Caco-2 (cell line): ENCODE measurements at regions not wholly inside any gene's neighbourhood (a gene's known extent, or its start where the extent isn't known, plus 50 kb on each side); places are given as distances from the start of the nearest gene placed in this dataset.

Experiments
- BruUV-seq: library from RNA; stranded (reverse); fragments of 400-500 nt; replicated peaks from 2 replicates; lab custom pipeline; 2021; lab: Mats Ljungman, UMichigan
- CTCF ChIA-PET: fragments of 300-600 bp; sonication (Branson Sonifier 250); formaldehyde crosslinking; loops from one replicate; lab custom pipeline; 2022; ENCODE audit warnings: antibody characterized with exemption; lab: Charles Lee
- POLR2A ChIA-PET: fragments of 300-600 bp; sonication (Branson Sonifier 250); formaldehyde crosslinking; loops from one replicate; lab custom pipeline; 2022; ENCODE audit warnings: antibody characterized with exemption; lab: Charles Lee
- DNase-seq, 2 experiments: peaks; one replicate each; pipeline versions ENCODE4 v3.0.0 to v3.0.0-alpha.2; 2020 to 2022
- H3K27me3 ChIP-seq: replicated peaks from 2 replicates; pipeline ENCODE4 v1.6.0; 2011; ENCODE audit warnings: low read length; ENCODE audit not compliant: control insufficient read depth, insufficient read depth
- H3K36me3 ChIP-seq: 2 replicates; pipeline ENCODE4 v1.5.1; 2011; ENCODE audit warnings: low read length; ENCODE audit not compliant: control insufficient read depth, insufficient read depth
- H3K4me1 ChIP-seq: fragments of 250-450 bp; sonication (Bioruptor Pico); 2 replicates; pipeline ENCODE4 v1.5.1; 2020; ENCODE audit warnings: mild to moderate bottlenecking
- H3K4me3 ChIP-seq: 2 replicates; pipeline ENCODE4 v1.5.1; 2011; ENCODE audit warnings: low read depth, mild to moderate bottlenecking, control low read depth, low read length
- H3K9me3 ChIP-seq: fragments of 250-450 bp; sonication (Bioruptor Pico); 2 replicates; pipeline ENCODE4 v1.5.1; 2020; ENCODE audit warnings: mild to moderate bottlenecking, moderate library complexity
- H3K27ac Mint-ChIP-seq: one replicate; pipeline ENCODE4 v1.8.0; 2022; ENCODE audit warnings: mixed read lengths; ENCODE audit not compliant: unreplicated experiment
- H3K27me3 Mint-ChIP-seq: one replicate; pipeline ENCODE4 v1.8.0; 2022; ENCODE audit warnings: mixed read lengths; ENCODE audit not compliant: insufficient read depth, unreplicated experiment
- H3K36me3 Mint-ChIP-seq: one replicate; pipeline ENCODE4 v1.8.0; 2022; ENCODE audit warnings: mild to moderate bottlenecking, mixed read lengths; ENCODE audit not compliant: insufficient read depth, unreplicated experiment
- H3K4me1 Mint-ChIP-seq: one replicate; pipeline ENCODE4 v1.8.0; 2022; ENCODE audit warnings: low read depth, mixed read lengths; ENCODE audit not compliant: unreplicated experiment
- H3K4me3 Mint-ChIP-seq: one replicate; pipeline ENCODE4 v1.8.0; 2022; ENCODE audit warnings: mild to moderate bottlenecking, moderate library complexity, mixed read lengths; ENCODE audit not compliant: unreplicated experiment
- H3K9me3 Mint-ChIP-seq: one replicate; pipeline ENCODE4 v1.8.0; 2022; ENCODE audit warnings: mixed read lengths; ENCODE audit not compliant: unreplicated experiment
- intact Hi-C: fragments of 100-400 bp; cut with micrococcal nuclease; formaldehyde crosslinking; loops from one replicate; pipeline ENCODE4 v1.10.0; 2022; ENCODE audit not compliant: unreplicated experiment
- TF ChIP-seq, protein P1 (sequence below), 2 experiments: fragments of 200-600 bp in 1 of 2; IDR thresholded peaks; 1 replicate in 1 of 2; 2 replicates in 1 of 2; pipeline versions ENCODE4 v1.5.1 to v1.8.0; 2011 to 2022; ENCODE audit warnings: antibody characterized with exemption in 1 of 2, control low read depth in 1 of 2, inconsistent platforms in 1 of 2, low read depth in 1 of 2, low read length in 1 of 2, mild to moderate bottlenecking in 1 of 2, moderate library complexity in 1 of 2; ENCODE audit not compliant: insufficient read depth in 1 of 2, severe bottlenecking in 1 of 2, unreplicated experiment in 1 of 2

GRCh38 chr13:80825276-80825675 lies 484.4 kb upstream of the SPRY2 start:
- Mint-ChIP-seq H3K27ac (no peak overlapping the region), H3K9me3 (no peaks in the 10 kb centered on the region), H3K4me1 (no peaks in the 10 kb centered on the region), H3K36me3 (no peaks in the 10 kb centered on the region), H3K4me3 (no peak overlapping the region), H3K27me3 (no peaks in the 10 kb centered on the region)
- TF ChIP-seq, protein P1, sequence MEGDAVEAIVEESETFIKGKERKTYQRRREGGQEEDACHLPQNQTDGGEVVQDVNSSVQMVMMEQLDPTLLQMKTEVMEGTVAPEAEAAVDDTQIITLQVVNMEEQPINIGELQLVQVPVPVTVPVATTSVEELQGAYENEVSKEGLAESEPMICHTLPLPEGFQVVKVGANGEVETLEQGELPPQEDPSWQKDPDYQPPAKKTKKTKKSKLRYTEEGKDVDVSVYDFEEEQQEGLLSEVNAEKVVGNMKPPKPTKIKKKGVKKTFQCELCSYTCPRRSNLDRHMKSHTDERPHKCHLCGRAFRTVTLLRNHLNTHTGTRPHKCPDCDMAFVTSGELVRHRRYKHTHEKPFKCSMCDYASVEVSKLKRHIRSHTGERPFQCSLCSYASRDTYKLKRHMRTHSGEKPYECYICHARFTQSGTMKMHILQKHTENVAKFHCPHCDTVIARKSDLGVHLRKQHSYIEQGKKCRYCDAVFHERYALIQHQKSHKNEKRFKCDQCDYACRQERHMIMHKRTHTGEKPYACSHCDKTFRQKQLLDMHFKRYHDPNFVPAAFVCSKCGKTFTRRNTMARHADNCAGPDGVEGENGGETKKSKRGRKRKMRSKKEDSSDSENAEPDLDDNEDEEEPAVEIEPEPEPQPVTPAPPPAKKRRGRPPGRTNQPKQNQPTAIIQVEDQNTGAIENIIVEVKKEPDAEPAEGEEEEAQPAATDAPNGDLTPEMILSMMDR (IDR thresholded peaks at IDR 0.05; ENCODE audit: insufficient read depth in 1 of 2, low read depth in 1 of 2, low read length in 1 of 2, severe bottlenecking in 1 of 2, unreplicated experiment in 1 of 2) = no peak
- Histone ChIP-seq H3K9me3 (no peaks in the 10 kb centered on the region), H3K36me3 (no peaks in the 10 kb centered on the region), H3K4me1 (no peaks in the 10 kb centered on the region), H3K4me3 (no peak overlapping the region), H3K27me3 (no peaks in the 10 kb centered on the region)
- intact Hi-C loops = no loop called here
- no peak for DNase-seq
- ChIA-PET CTCF (no interaction called here), POLR2A (no interaction called here)
- no TSS peak for BruUV-seq

DNA sequence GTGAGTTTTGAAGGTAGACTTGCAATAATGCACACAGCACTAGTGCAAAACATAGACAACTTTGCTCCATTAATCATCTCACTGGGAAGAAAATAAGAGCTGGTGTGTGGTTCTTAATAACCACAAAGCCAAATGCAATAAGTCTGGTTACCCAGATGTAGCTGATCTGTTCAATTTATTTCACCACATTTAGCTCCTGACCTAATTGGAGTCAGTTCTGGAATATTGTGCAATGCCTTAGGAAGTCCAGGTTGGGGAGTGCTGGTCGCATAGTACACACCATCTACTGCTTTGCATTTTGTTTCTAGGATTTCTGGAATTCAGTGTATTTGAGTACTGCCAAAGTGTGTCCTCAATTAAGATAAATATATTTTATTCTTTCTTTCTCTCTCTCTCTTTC lies 483.3 kb upstream of the SPRY2 start:
- ChIA-PET POLR2A (no interaction called here), CTCF (interaction anchor here (0.6 kb wide), 1 partner anchor 13 kb away, joined by 7 read pairs; no protein-coding TSS in a partner anchor)
- no peaks in the 10 kb centered on the region for H3K36me3 Mint-ChIP-seq
- H3K27me3 ChIP-seq = no peaks in the 10 kb centered on the region
- H3K4me1 Mint-ChIP-seq = no peaks in the 10 kb centered on the region
- H3K27ac Mint-ChIP-seq = no peak overlapping the region
- no peaks in the 10 kb centered on the region for H3K9me3 ChIP-seq
- no peaks in the 10 kb centered on the region for H3K4me1 ChIP-seq
- DNase-seq = no peak
- no peaks in the 10 kb centered on the region for H3K27me3 Mint-ChIP-seq
- no peak overlapping the region for H3K4me3 Mint-ChIP-seq
- intact Hi-C loops = no loop called here
- BruUV-seq = no TSS peak
- no peaks in the 10 kb centered on the region for H3K36me3 ChIP-seq
- TF ChIP-seq, protein P1 (IDR thresholded peaks at IDR 0.05; ENCODE audit: insufficient read depth in 1 of 2, low read depth in 1 of 2, low read length in 1 of 2, severe bottlenecking in 1 of 2, unreplicated experiment in 1 of 2) = no peak
- no peak overlapping the region for H3K4me3 ChIP-seq
- no peaks in the 10 kb centered on the region for H3K9me3 Mint-ChIP-seq

GRCh38 chr13:80823472-80823871 lies 482.5 kb upstream of the SPRY2 start:
- ChIA-PET POLR2A (no interaction called here), CTCF (no interaction called here)
- Mint-ChIP-seq H3K36me3 (no peaks in the 10 kb centered on the region), H3K27me3 (no peaks in the 10 kb centered on the region), H3K4me3 (no peak overlapping the region), H3K27ac (no peak overlapping the region), H3K4me1 (no peaks in the 10 kb centered on the region), H3K9me3 (no peaks in the 10 kb centered on the region)
- Histone ChIP-seq H3K36me3 (no peaks in the 10 kb centered on the region), H3K27me3 (no peaks in the 10 kb centered on the region), H3K9me3 (no peaks in the 10 kb centered on the region), H3K4me3 (no peak overlapping the region), H3K4me1 (no peaks in the 10 kb centered on the region)
- TF ChIP-seq, protein P1 (IDR thresholded peaks at IDR 0.05; ENCODE audit: insufficient read depth in 1 of 2, low read depth in 1 of 2, low read length in 1 of 2, severe bottlenecking in 1 of 2, unreplicated experiment in 1 of 2) = no peak
- BruUV-seq = no TSS peak
- no peak for DNase-seq
- intact Hi-C loops = no loop called here
